ENCODE measurements at regions not wholly inside any gene's neighbourhood (a gene's known extent, or its start where the extent isn't known, plus 50 kb on each side); places are given as distances from the start of the nearest gene placed in this dataset.

DNA sequence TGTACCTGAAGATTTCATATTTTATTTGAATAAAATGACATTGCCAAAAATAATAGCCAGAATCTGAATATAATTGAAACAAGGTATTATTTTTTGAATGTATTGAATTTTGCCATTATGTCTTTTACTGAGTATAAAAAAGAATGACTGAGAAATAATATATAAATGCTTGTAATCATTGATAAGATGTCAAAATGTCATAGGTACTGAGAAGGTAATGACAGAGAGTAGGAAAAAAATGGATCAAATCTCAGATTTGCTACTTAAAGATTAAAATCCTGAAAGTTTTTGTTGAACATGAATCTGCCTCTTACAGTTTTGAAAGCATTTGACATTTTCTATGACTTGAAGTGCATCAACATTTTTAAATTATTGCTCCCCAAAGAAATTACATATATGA, 1069.9 kb upstream of the ADGRL4 start:
- TF ChIP-seq TEAD4 (IDR thresholded peaks at IDR 0.05) (no peak), TAF1 (IDR thresholded peaks at IDR 0.05; ENCODE audit: low read depth) (no peak), CEBPB (IDR thresholded peaks at IDR 0.05) (no peak), ZBTB7A (IDR thresholded peaks at IDR 0.05; ENCODE audit: low read depth) (no peak), NFIC (IDR thresholded peaks at IDR 0.05) (no peak), TCF12 (IDR thresholded peaks at IDR 0.05; ENCODE audit: low read depth) (no peak), YY1 (IDR thresholded peaks at IDR 0.05; ENCODE audit: low read depth) (no peak), FOXM1 (IDR thresholded peaks at IDR 0.05; ENCODE audit: borderline replicate concordance, low read depth) (no peak), EP300 (IDR thresholded peaks at IDR 0.05; ENCODE audit: borderline replicate concordance) (no peak)

DNA sequence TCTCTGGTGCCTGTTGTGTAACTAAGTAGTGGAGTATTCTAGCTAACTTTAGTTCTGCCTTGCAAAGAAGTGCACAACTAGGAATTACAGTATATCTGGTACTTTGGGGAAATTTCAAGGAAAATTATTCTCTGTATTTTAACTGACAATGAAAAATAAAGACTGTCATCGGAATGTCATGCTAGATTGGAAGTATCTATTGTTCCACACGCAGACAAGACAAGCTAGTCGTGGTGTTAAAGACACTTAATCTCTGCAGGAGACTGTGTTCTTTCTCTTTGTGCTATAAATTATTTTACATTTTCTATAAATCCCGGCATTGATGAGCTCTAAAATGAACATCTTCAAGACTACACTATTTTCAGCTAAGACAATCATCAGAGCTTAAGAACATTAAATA, 1068.8 kb upstream of the ADGRL4 start:
- TF ChIP-seq NFIC (IDR thresholded peaks at IDR 0.05): no peak
- no peak for TF ChIP-seq RAD21 (IDR thresholded peaks at IDR 0.05; ENCODE audit: low read depth)
- TF ChIP-seq, protein P1, sequence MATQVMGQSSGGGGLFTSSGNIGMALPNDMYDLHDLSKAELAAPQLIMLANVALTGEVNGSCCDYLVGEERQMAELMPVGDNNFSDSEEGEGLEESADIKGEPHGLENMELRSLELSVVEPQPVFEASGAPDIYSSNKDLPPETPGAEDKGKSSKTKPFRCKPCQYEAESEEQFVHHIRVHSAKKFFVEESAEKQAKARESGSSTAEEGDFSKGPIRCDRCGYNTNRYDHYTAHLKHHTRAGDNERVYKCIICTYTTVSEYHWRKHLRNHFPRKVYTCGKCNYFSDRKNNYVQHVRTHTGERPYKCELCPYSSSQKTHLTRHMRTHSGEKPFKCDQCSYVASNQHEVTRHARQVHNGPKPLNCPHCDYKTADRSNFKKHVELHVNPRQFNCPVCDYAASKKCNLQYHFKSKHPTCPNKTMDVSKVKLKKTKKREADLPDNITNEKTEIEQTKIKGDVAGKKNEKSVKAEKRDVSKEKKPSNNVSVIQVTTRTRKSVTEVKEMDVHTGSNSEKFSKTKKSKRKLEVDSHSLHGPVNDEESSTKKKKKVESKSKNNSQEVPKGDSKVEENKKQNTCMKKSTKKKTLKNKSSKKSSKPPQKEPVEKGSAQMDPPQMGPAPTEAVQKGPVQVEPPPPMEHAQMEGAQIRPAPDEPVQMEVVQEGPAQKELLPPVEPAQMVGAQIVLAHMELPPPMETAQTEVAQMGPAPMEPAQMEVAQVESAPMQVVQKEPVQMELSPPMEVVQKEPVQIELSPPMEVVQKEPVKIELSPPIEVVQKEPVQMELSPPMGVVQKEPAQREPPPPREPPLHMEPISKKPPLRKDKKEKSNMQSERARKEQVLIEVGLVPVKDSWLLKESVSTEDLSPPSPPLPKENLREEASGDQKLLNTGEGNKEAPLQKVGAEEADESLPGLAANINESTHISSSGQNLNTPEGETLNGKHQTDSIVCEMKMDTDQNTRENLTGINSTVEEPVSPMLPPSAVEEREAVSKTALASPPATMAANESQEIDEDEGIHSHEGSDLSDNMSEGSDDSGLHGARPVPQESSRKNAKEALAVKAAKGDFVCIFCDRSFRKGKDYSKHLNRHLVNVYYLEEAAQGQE (IDR thresholded peaks at IDR 0.05; ENCODE audit: low read depth): no peak
- TF ChIP-seq YY1 (IDR thresholded peaks at IDR 0.05; ENCODE audit: low read depth): no peak
- TF ChIP-seq CEBPB (IDR thresholded peaks at IDR 0.05): no peak
- TF ChIP-seq TCF12 (IDR thresholded peaks at IDR 0.05; ENCODE audit: low read depth): no peak
- TF ChIP-seq TEAD4 (IDR thresholded peaks at IDR 0.05): no peak
- TF ChIP-seq CREB1 (IDR thresholded peaks at IDR 0.05; ENCODE audit: low read depth): no peak
- TF ChIP-seq FOXM1 (IDR thresholded peaks at IDR 0.05; ENCODE audit: borderline replicate concordance, low read depth): no peak
- no peak for TF ChIP-seq ZBTB7A (IDR thresholded peaks at IDR 0.05; ENCODE audit: low read depth)
- TF ChIP-seq, protein P2, sequence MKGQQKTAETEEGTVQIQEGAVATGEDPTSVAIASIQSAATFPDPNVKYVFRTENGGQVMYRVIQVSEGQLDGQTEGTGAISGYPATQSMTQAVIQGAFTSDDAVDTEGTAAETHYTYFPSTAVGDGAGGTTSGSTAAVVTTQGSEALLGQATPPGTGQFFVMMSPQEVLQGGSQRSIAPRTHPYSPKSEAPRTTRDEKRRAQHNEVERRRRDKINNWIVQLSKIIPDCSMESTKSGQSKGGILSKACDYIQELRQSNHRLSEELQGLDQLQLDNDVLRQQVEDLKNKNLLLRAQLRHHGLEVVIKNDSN (IDR thresholded peaks at IDR 0.05): no peak
- no peak for TF ChIP-seq EP300 (IDR thresholded peaks at IDR 0.05; ENCODE audit: borderline replicate concordance)
- TF ChIP-seq EGR1 (IDR thresholded peaks at IDR 0.05): no peak
- TF ChIP-seq, protein P3, sequence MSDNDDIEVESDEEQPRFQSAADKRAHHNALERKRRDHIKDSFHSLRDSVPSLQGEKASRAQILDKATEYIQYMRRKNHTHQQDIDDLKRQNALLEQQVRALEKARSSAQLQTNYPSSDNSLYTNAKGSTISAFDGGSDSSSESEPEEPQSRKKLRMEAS (IDR thresholded peaks at IDR 0.05): no peak

DNA sequence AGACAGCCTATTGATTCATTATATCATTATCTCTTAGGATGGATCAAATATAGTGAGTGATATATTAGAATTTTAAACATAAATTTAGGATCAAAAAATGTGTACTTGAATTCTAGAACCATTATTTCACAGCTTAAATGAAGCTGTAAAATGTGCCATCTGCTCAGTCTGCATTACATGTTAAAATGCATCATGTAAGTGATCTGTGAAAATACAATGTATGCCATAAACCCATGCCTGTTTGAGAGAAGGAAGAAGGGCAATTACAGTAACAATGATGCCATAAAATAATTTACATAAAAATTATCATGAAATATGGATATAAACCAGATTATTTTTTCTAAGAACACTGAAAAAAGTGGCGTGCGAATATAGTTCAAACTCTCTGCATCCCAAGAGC, 1066.0 kb upstream of the ADGRL4 start:
- TF ChIP-seq NFIC (IDR thresholded peaks at IDR 0.05): no peak
- no peak for TF ChIP-seq EP300 (IDR thresholded peaks at IDR 0.05; ENCODE audit: borderline replicate concordance)
- TF ChIP-seq RAD21 (IDR thresholded peaks at IDR 0.05; ENCODE audit: low read depth): no peak
- no peak for TF ChIP-seq EGR1 (IDR thresholded peaks at IDR 0.05)
- TF ChIP-seq TAF1 (IDR thresholded peaks at IDR 0.05; ENCODE audit: low read depth): no peak
- TF ChIP-seq YY1 (IDR thresholded peaks at IDR 0.05; ENCODE audit: low read depth): no peak
- TF ChIP-seq, protein P1 (IDR thresholded peaks at IDR 0.05; ENCODE audit: low read depth): no peak
- no peak for TF ChIP-seq ZBTB7A (IDR thresholded peaks at IDR 0.05; ENCODE audit: low read depth)
- no peak for TF ChIP-seq FOXM1 (IDR thresholded peaks at IDR 0.05; ENCODE audit: borderline replicate concordance, low read depth)
- TF ChIP-seq, protein P2 (IDR thresholded peaks at IDR 0.05): no peak
- TF ChIP-seq CREB1 (IDR thresholded peaks at IDR 0.05; ENCODE audit: low read depth): no peak

DNA sequence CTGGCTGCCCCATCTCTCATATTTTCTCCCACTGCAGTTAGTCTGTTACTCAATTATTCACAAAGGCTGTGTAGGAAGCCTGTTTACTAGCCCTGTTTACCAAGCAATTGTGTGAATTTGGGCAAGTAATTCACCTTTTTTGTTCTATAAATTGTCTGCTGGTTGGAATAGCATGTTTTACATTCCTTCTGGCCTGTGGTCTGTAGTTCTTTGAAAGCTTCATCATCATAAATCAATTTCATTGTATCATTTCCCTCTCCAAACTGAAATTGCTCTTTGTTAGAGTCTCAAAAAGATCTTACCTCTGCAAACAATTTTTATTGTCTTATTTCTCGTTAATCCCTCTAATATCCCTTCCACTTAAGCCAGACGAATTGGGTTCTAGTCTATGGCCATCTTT, 1059.5 kb upstream of the ADGRL4 start:
- TF ChIP-seq RAD21 (IDR thresholded peaks at IDR 0.05; ENCODE audit: low read depth): no peak
- TF ChIP-seq CREB1 (IDR thresholded peaks at IDR 0.05; ENCODE audit: low read depth): no peak
- TF ChIP-seq TCF12 (IDR thresholded peaks at IDR 0.05; ENCODE audit: low read depth): no peak
- TF ChIP-seq EGR1 (IDR thresholded peaks at IDR 0.05): no peak
- no peak for TF ChIP-seq EP300 (IDR thresholded peaks at IDR 0.05; ENCODE audit: borderline replicate concordance)
- TF ChIP-seq, protein P2 (IDR thresholded peaks at IDR 0.05): no peak
- TF ChIP-seq, protein P3 (IDR thresholded peaks at IDR 0.05): no peak
- TF ChIP-seq YY1 (IDR thresholded peaks at IDR 0.05; ENCODE audit: low read depth): no peak

DNA sequence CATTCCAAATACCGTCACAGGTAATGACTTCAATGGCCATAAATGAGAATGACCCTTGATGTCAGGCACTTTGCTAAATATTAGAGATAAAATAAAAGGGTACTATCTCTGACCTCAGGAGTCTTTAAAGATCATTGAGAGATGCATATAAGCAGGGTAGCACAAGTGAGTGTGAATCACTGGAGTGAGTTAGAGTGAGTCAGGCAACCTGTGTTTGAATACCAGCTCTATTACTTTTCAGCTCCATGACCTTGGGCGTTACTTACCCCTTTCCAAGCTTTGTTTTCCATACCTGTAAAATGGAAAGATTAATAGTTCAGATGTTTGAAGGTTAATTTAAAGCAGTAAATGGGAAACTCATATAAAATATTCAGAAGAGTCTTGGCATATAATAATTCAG, 1058.0 kb upstream of the ADGRL4 start:
- TF ChIP-seq TEAD4 (IDR thresholded peaks at IDR 0.05) (no peak), EGR1 (IDR thresholded peaks at IDR 0.05) (no peak), NFIC (IDR thresholded peaks at IDR 0.05) (no peak), TAF1 (IDR thresholded peaks at IDR 0.05; ENCODE audit: low read depth) (no peak), ZBTB7A (IDR thresholded peaks at IDR 0.05; ENCODE audit: low read depth) (no peak), YY1 (IDR thresholded peaks at IDR 0.05; ENCODE audit: low read depth) (no peak), TCF12 (IDR thresholded peaks at IDR 0.05; ENCODE audit: low read depth) (no peak), EP300 (IDR thresholded peaks at IDR 0.05; ENCODE audit: borderline replicate concordance) (no peak), RAD21 (IDR thresholded peaks at IDR 0.05; ENCODE audit: low read depth) (no peak), CREB1 (IDR thresholded peaks at IDR 0.05; ENCODE audit: low read depth) (no peak), CEBPB (IDR thresholded peaks at IDR 0.05) (no peak), FOXM1 (IDR thresholded peaks at IDR 0.05; ENCODE audit: borderline replicate concordance, low read depth) (no peak)
- TF ChIP-seq, protein P1 (IDR thresholded peaks at IDR 0.05; ENCODE audit: low read depth): no peak
- TF ChIP-seq, protein P2 (IDR thresholded peaks at IDR 0.05): no peak
- TF ChIP-seq, protein P3 (IDR thresholded peaks at IDR 0.05): no peak
